HG02571 (cell line): ENCODE measurements at regions not wholly inside any gene's neighbourhood (a gene's known extent, or its start where the extent isn't known, plus 50 kb on each side); places are given as distances from the start of the nearest gene placed in this dataset.

Experiments used
- ATAC-seq: cut with Tn5 transposase; IDR thresholded peaks from one replicate; pipeline ENCODE4 v1.9.1; 2021; ENCODE audit warnings: mild to moderate bottlenecking, moderate library complexity; ENCODE audit not compliant: unreplicated experiment

GRCh38 chr1:106889059-106889458 lies 167.4 kb upstream of the PRMT6 start:
- ATAC-seq: no peak

DNA sequence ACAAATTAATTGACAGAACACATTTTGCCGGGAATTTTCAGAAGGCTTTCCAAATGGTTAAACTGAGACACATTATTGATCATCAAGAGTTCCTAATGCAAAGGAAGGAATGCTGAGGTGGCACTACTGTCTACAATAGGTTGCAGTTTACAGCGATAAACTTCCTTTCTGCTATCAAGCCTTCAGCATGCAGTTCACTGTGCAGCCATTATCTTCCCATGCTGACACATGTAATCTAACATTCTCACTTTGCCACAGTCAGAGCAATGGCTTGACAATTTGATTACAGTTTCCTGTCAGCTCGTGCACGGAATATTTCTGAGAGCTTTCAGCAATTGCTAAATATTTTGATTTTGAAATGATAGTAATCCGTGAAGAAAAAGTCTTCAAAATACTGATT lies 166.9 kb upstream of the PRMT6 start:
- no peak for ATAC-seq

DNA sequence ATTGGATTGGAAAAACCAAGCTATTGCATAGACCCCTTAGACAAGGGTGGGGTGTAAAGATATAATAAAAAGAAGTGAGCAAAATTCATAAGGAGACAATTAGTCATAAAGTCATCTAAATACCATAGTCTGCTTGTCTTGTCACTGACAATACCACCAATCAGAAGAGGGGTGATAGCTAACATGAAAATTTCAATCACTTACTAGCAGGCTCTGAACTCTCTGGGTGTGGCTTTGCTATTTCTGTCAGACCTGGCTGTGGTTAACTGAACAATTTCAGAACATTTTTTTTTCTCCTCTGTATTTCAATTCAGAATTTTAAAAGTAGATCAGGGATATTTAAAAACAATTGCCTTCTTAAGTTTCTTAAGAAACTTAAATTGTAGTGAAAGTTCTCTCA lies 158.5 kb upstream of the PRMT6 start:
- no peak for ATAC-seq

- ATAC-seq: no peak
These were observed 156.8 kb upstream of the PRMT6 start for GRCh38 chr1:106899644-106900043.

- ATAC-seq: peak; percentile 99
These were observed 148.7 kb upstream of the PRMT6 start for GRCh38 chr1:106907795-106908194.

DNA sequence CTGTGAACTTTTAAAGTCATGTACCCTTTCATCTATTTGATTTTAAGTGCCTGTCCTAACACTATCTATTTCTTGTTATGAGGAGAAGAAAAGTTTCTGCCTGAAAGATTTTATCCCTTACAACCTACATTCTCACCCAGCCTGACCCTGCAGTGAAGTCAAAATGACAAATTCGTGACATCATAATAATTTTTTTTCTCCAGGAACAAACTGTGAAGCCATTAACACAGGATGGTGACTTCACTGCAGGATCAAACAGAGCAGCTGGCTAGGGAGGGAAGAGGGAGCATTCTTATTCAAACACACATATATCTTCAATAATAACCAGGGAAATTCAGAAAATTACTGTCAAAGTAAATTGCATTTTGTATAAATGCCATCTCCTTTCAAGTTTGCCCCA lies 147.8 kb upstream of the PRMT6 start:
- ATAC-seq: no peak

- no peak for ATAC-seq
These were observed 145.7 kb upstream of the PRMT6 start for GRCh38 chr1:106910798-106911197.

DNA sequence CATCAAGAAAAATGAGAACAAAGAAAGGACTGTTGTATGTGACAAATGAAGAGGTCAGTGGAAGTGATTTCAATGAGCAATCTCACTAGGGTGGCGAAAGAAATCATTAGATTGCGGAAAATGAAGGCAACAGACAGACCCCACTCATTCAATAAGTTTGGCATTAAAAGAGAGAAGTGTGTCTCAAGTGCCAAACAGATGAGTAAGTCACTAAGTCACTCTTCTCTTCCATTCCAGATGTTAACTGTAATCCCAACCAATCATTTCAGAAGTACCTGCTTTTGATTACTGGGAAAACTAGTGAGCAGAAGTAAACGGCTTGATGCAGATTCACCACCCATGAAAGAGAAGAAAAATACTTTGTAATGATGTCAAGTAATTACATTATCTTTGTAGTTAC lies 144.3 kb upstream of the PRMT6 start:
- ATAC-seq: no peak

GRCh38 chr1:106921186-106921585 lies 135.3 kb upstream of the PRMT6 start:
- ATAC-seq: no peak

DNA sequence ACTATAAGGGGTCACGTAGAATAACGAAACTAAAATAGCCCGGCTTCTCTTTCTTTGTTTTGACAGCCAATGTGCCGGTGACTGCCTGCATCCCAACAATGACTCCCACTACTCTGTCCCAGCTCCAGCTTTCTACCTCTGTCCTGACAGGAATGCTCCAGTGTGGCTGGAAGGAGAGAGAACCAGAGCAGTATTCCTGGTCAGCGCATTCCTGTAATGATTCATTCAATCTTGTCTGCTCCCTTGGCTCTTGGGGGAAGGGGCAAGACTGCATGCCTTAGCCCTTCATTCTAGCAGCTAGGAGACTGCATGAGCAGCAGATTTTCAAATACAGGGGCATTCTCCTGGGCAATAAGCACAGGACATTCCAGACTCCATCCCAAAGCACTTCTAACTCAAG lies 132.1 kb upstream of the PRMT6 start:
- ATAC-seq: no peak

DNA sequence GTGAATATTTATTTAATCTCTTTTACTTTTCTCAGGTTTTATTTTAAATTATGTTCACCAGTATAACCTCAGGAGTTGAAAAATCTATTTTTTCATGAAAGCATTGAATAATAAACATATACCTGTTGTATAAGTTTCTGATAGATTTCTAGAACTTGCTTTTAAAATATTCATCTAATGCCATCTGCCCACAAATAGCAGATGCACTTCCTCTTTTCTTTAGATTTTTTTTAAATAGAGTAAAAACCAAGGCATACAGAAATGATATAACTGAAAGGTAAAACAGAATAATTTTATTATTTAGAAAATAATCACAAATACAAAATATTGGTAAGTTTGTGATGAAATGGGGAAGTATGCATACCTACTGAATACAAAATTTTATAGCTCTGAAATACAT lies 130.7 kb upstream of the PRMT6 start:
- no peak for ATAC-seq

DNA sequence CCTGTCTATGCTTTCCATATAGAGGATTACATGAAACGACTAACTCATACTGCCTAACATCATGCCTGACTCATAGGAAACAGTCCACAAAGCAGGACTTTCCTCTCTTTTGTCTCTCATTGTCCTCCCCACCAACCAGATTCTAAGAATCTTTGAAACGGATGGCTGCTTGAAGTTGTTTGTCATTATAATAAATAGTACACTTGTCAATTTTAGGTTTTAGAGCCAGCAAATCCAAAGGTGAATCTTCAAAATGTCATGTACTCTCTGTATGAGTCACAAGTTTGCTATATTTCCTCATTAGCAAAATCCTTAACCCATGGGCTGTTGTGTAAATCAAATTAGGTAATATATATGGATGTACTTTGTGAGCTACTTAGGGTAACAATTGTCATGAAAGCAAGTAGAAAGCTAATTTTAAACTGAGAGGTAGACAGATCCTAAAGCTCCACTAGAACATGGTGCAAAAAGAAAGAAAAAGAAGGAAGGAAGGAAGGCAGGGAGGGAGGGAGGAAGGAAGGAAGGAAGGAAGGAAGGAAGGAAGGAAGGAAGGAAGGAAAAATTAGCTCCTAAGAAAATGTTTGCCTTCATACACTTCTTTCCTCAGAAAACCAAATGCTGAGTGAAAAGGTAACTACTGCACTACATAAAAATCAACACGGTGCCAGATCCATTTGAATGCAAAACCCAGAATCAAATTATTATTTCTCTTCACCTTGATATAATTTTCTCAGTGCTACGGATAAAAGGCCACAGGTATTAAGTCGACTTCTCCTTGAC lies 129.5 kb upstream of the PRMT6 start:
- no peak for ATAC-seq

DNA sequence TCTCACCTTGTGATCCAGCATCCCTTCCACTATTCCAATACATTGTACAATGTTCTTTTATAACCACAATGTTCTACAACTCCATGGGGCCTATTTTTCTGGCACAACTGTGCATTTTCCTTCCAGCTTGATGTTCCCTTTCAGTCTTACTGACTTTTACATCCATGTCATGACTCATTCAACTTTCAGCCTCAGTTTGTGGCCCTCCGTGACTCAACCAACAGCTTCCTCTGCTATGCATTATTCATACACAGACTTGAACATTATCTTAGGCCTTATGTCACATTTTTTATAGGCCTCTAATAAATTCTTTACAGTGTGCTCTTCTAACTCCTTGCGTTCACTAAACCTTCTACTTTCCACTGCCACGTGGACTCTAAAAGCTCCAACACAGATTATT lies 119.4 kb upstream of the PRMT6 start:
- ATAC-seq: no peak

GRCh38 chr1:106944721-106945120 lies 111.8 kb upstream of the PRMT6 start:
- no peak for ATAC-seq

DNA sequence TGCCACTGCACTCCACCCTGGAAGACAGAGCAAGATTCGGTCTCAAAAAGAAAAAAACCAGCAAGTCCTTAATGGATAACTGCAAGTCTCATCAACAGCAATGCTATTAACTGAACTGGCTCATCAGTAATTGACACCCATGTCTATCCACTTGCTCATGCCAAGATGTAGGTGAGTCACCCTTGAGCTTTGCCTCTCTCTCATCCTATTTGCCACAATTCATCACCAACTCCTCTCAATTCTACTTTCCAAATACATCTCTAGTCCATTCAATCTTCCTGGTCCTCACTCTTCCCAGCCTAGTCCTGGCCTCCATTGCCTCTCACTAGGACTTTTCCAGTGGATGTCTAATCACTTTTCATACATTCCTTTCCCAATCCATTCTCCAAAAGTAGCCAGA lies 103.7 kb upstream of the PRMT6 start:
- ATAC-seq: no peak

GRCh38 chr1:106954661-106955229 lies 101.7 kb upstream of the PRMT6 start:
- no peak for ATAC-seq

GRCh38 chr1:106956721-106957120 lies 99.8 kb upstream of the PRMT6 start:
- no peak for ATAC-seq

DNA sequence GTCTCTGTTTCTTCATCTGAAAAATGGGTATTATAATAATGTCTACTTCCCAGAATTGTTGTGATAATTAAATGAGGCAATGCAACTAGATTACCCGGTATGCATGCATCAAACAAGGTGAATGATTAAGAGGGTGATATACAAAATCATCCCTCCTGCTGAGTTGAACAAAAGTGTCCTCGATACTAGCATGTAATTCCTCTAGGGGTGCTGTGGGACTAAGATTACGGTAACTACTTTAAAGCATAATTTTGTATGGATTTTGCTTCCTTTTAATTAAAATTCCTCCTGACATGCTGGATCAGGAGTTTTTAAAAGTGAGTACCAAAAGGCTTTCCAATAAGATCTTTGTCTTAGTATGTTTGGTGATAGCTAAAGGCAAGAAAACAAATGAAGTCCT lies 98.7 kb upstream of the PRMT6 start:
- ATAC-seq: no peak

GRCh38 chr1:106960412-106960811 lies 96.1 kb upstream of the PRMT6 start:
- no peak for ATAC-seq

GRCh38 chr1:106961646-106962045 lies 94.8 kb upstream of the PRMT6 start:
- no peak for ATAC-seq

DNA sequence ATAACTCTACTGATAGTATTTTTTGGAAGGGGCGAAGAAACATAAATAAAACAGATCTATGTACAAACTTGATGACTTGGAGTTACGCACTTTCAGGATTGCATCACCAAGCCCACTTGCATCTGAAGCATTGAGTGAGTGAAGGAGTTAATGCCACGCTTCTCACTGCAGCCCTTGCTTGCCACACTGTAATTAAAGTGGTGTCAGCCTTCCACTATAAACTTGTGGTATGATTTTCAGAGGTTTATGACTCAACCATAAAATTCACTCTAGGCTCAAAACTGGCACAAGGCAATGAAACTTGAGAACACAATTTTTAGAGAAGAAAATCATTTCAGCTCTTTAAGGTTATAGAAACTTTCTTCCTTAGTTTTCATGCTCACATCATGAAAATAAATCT lies 93.9 kb upstream of the PRMT6 start:
- no peak for ATAC-seq

GRCh38 chr1:106964495-106964894 lies 92.0 kb upstream of the PRMT6 start:
- ATAC-seq: no peak

DNA sequence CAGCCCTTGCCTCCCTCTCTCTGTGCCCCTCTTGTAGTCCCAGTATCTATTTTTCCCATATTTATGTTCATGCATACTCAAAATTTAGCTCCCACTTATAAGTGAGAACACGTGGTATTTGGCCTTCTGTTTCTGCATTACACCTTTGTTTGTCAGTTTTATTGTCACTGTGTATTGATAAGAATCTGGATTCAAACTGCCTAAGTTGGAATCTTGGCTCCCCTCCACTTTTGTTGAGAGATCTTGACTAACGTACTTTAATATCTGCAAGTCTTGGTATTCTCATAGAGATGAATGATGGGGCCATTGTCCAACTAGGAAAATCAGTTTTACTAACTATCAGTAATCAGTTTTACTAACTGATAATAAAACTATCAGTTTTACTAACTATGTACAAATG lies 87.8 kb upstream of the PRMT6 start:
- ATAC-seq: no peak
